ENCODE measurements at regions not wholly inside any gene's neighbourhood (a gene's known extent, or its start where the extent isn't known, plus 50 kb on each side); places are given as distances from the start of the nearest gene placed in this dataset.

GRCh38 chr4:11881947-11882346, 453.3 kb upstream of the HS3ST1 start:
- TF ChIP-seq CTCF (conservative IDR thresholded peaks at IDR 0.05; ENCODE audit: low read depth, low read length) (no peak), EZH2 (IDR thresholded peaks at IDR 0.05; ENCODE audit: borderline replicate concordance, low read depth, low read length, poor library complexity, severe bottlenecking) (no peak)

Measured in A673 (cell line).